H1 (cell line): ENCODE measurements at regions not wholly inside any gene's neighbourhood (a gene's known extent, or its start where the extent isn't known, plus 50 kb on each side); places are given as distances from the start of the nearest gene placed in this dataset.

Experiments
- CTCF ChIA-PET: fragments of 300-600 bp; sonication (Branson Sonifier 250); formaldehyde crosslinking; loops from one replicate; lab custom pipeline; 2021; ENCODE audit not compliant: partially characterized antibody; lab: Charles Lee
- POLR2A ChIA-PET: fragments of 300-600 bp; sonication (Branson Sonifier 250); formaldehyde crosslinking; loops from one replicate; lab custom pipeline; 2021; ENCODE audit warnings: inconsistent platforms; ENCODE audit not compliant: partially characterized antibody; lab: Charles Lee
- DNase-seq, 2 experiments: peaks; one replicate each; pipeline versions ENCODE4 v3.0.0 to v3.0.0-alpha.2; 2010 to 2022; ENCODE audit warnings: low spot score in 2 of 2, low read depth in 1 of 2, mixed read lengths in 1 of 2
- FAIRE-seq: peaks from 2 replicates; lab custom pipeline; 2011; peaks lifted over from hg19 to GRCh38; lab: Jason Lieb, UNC
- H2AFZ ChIP-seq: 2 replicates; pipeline ENCODE4 v1.8.1; 2012; ENCODE audit warnings: low read length, inconsistent platforms
- H2AK5ac ChIP-seq: 2 replicates; pipeline ENCODE4 v1.6.1; 2013; ENCODE audit warnings: low read depth, low read length
- H2BK120ac ChIP-seq: replicated peaks from 2 replicates; pipeline ENCODE3; 2013; ENCODE audit warnings: low read depth, low read length, inconsistent platforms
- H2BK12ac ChIP-seq: 2 replicates; pipeline ENCODE4 v1.6.1; 2013; ENCODE audit warnings: low read depth, low read length
- H2BK15ac ChIP-seq: 2 replicates; pipeline ENCODE4 v1.6.1; 2013; ENCODE audit warnings: low read length
- H2BK20ac ChIP-seq: 2 replicates; pipeline ENCODE4 v1.6.1; 2013; ENCODE audit warnings: low read length
- H2BK5ac ChIP-seq: 2 replicates; pipeline ENCODE4 v1.6.1; 2013; ENCODE audit warnings: low read depth, low read length
- H3K14ac ChIP-seq: 2 replicates; pipeline ENCODE4 v1.6.1; 2013; ENCODE audit warnings: inconsistent platforms; ENCODE audit not compliant: insufficient read length
- H3K18ac ChIP-seq: 2 replicates; pipeline ENCODE4 v1.6.1; 2013; ENCODE audit warnings: low read length; ENCODE audit errors: extremely low read depth
- H3K23ac ChIP-seq: 2 replicates; pipeline ENCODE4 v1.6.1; 2013; ENCODE audit warnings: inconsistent platforms; ENCODE audit not compliant: insufficient read length
- H3K23me2 ChIP-seq: 2 replicates; pipeline ENCODE4 v1.6.1; 2013; ENCODE audit warnings: low read depth, low read length
- H3K27ac ChIP-seq: 2 replicates; pipeline ENCODE4 v1.6.1; 2011; ENCODE audit warnings: low read depth, low read length, inconsistent platforms
- H3K27me3 ChIP-seq, 4 experiments: replicated peaks in 1 of 4; 1 replicate in 1 of 4; 2 replicates in 3 of 4; pipeline versions ENCODE4 v1.6.1 to v1.8.1; 2011 to 2013; ENCODE audit warnings: low read length in 3 of 4, mild to moderate bottlenecking in 3 of 4, inconsistent platforms in 2 of 4, mixed read lengths in 2 of 4, moderate library complexity in 1 of 4; ENCODE audit not compliant: control insufficient read depth in 3 of 4, insufficient read depth in 3 of 4; ENCODE audit errors: extremely low read depth in 1 of 4
- H3K36me3 ChIP-seq, 4 experiments: 2 replicates each; pipeline versions ENCODE4 v1.6.1 to v1.8.1; 2011 to 2013; ENCODE audit warnings: mild to moderate bottlenecking in 4 of 4, low read length in 3 of 4, moderate library complexity in 2 of 4, control low read depth in 1 of 4, inconsistent platforms in 1 of 4; ENCODE audit not compliant: insufficient read depth in 4 of 4, control insufficient read depth in 2 of 4
- H3K4ac ChIP-seq: replicated peaks from 2 replicates; pipeline ENCODE3; 2013; ENCODE audit warnings: low read length, low read depth, mixed read lengths, inconsistent platforms; ENCODE audit not compliant: insufficient read length
- H3K4me1 ChIP-seq, 4 experiments: replicated peaks in 1 of 4; 1 replicate in 1 of 4; 2 replicates in 3 of 4; pipeline versions ENCODE4 v1.6.1 to v1.8.1; 2011 to 2013; ENCODE audit warnings: low read length in 3 of 4, inconsistent platforms in 2 of 4, mixed read lengths in 1 of 4; ENCODE audit not compliant: insufficient read depth in 4 of 4, control insufficient read depth in 3 of 4
- H3K4me2 ChIP-seq, 2 experiments: 2 replicates each; pipeline versions ENCODE4 v1.6.1 to v1.8.1; 2011 to 2013; ENCODE audit warnings: low read depth in 2 of 2, low read length in 2 of 2, control low read depth in 1 of 2, inconsistent platforms in 1 of 2, mild to moderate bottlenecking in 1 of 2; ENCODE audit not compliant: insufficient read depth in 1 of 2
- H3K4me3 ChIP-seq, 4 experiments: fragments of 200-600, 300-600 bp in 1 of 4; sonication (generic), shearing (Covaris generic), sonication (Bioruptor Twin) in 1 of 4; 2 replicates each; pipeline versions ENCODE4 v1.5.1 to v1.8.1; 2011 to 2016; ENCODE audit warnings: low read length in 4 of 4, low read depth in 3 of 4, control low read depth in 2 of 4, inconsistent platforms in 2 of 4, mild to moderate bottlenecking in 2 of 4, mixed read lengths in 1 of 4, moderate library complexity in 1 of 4; ENCODE audit not compliant: insufficient read depth in 2 of 4; ENCODE audit errors: extremely low read depth in 1 of 4
- H3K56ac ChIP-seq: replicated peaks from 2 replicates; pipeline ENCODE3; 2013; ENCODE audit warnings: low read depth, mild to moderate bottlenecking, mixed read lengths, low read length, inconsistent platforms; ENCODE audit not compliant: insufficient read length
- H3K79me1 ChIP-seq: 2 replicates; pipeline ENCODE4 v1.6.1; 2013; ENCODE audit warnings: low read depth, low read length, control low read depth
- H3K79me2 ChIP-seq, 2 experiments: 2 replicates each; pipeline versions ENCODE4 v1.6.1 to v1.8.1; 2012 to 2013; ENCODE audit warnings: low read length in 2 of 2, mild to moderate bottlenecking in 2 of 2, inconsistent platforms in 1 of 2; ENCODE audit not compliant: insufficient read depth in 2 of 2, control insufficient read depth in 1 of 2
- H3K9ac ChIP-seq, 4 experiments: replicated peaks in 1 of 4; 1 replicate in 1 of 4; 2 replicates in 3 of 4; pipeline versions ENCODE4 v1.6.1 to v1.8.1; 2011 to 2013; ENCODE audit warnings: low read depth in 3 of 4, low read length in 3 of 4, control low read depth in 2 of 4, mild to moderate bottlenecking in 2 of 4, moderate library complexity in 2 of 4, inconsistent platforms in 1 of 4; ENCODE audit errors: extremely low read depth in 1 of 4
- H3K9me3 ChIP-seq, 2 experiments: 2 replicates each; pipeline versions ENCODE4 v1.6.1 to v1.8.1; 2012 to 2013; ENCODE audit warnings: mild to moderate bottlenecking in 2 of 2, moderate library complexity in 2 of 2, control low read depth in 1 of 2, inconsistent platforms in 1 of 2, low read depth in 1 of 2, low read length in 1 of 2, mixed read lengths in 1 of 2; ENCODE audit not compliant: insufficient read depth in 2 of 2
- H4K20me1 ChIP-seq, 2 experiments: replicated peaks in 1 of 2; 2 replicates each; pipeline versions ENCODE3 to v1.8.1; 2011 to 2013; ENCODE audit warnings: inconsistent platforms in 2 of 2, low read length in 2 of 2, mild to moderate bottlenecking in 1 of 2; ENCODE audit not compliant: insufficient read depth in 2 of 2, control insufficient read depth in 1 of 2
- H4K5ac ChIP-seq: 2 replicates; pipeline ENCODE4 v1.6.1; 2013; ENCODE audit warnings: low read length, low read depth, mixed read lengths, inconsistent platforms; ENCODE audit not compliant: insufficient read length
- H4K8ac ChIP-seq: 2 replicates; pipeline ENCODE4 v1.8.0; 2013; ENCODE audit warnings: mild to moderate bottlenecking, moderate library complexity, low read length, inconsistent platforms; ENCODE audit not compliant: insufficient read depth; ENCODE audit errors: extremely low read depth
- H4K91ac ChIP-seq: replicated peaks from 2 replicates; pipeline ENCODE3; 2013; ENCODE audit warnings: low read length, mixed read lengths, inconsistent platforms; ENCODE audit not compliant: insufficient read length
- CBX5 ChIP-seq: fragments of 300-800, 300-1000 bp; sonication (generic); IDR thresholded peaks from 2 replicates; pipeline ENCODE4 v1.7.1; 2016; ENCODE audit warnings: antibody characterized with exemption, low read length, low read depth
- POLR2A ChIP-seq, 2 experiments: IDR thresholded peaks; 1 replicate in 1 of 2; 2 replicates in 1 of 2; pipeline ENCODE4 v1.6.1; 2011; ENCODE audit warnings: low read depth in 2 of 2, low read length in 2 of 2, mild to moderate bottlenecking in 2 of 2; ENCODE audit errors: control extremely low read depth in 1 of 2
- SRF ChIP-seq: IDR thresholded peaks from 2 replicates; pipeline ENCODE4 v1.6.1; 2011; ENCODE audit warnings: mild to moderate bottlenecking, low read depth, low read length, moderate library complexity
- WGBS, 2 experiments: shearing (Covaris generic) in 1 of 2; methylation state at CpG; one replicate each; pipeline versions ENCODE4 v1.1.6 to v1.1.7; 2013 to 2015; ENCODE audit warnings: low lambda C conversion rate in 2 of 2, mixed read lengths in 2 of 2, inconsistent platforms in 1 of 2, low coverage in 1 of 2, missing lambda C conversion rate in 1 of 2; ENCODE audit not compliant: insufficient replicate concordance in 2 of 2, insufficient coverage in 1 of 2, insufficient read length in 1 of 2; ENCODE audit errors: extremely low coverage in 1 of 2, missing lambda C conversion rate in 1 of 2; 5-methylcytosine and 5-hydroxymethylcytosine counted together

GRCh38 chr10:89102735-89103134, 104.4 kb downstream of the CH25H start:
- no peak overlapping the region for H4K91ac ChIP-seq
- H3K14ac ChIP-seq: no peak overlapping the region
- 87% methylated on average over 3 of the region's 3 CpGs; no CpG with 5 or more reads in 1 of the 2 experiments for WGBS, 2 experiments
- no peak overlapping the region for H3K4me2 ChIP-seq
- H2BK12ac ChIP-seq: no peak overlapping the region
- TF ChIP-seq CBX5 (no peak), SRF (no peak), POLR2A (IDR thresholded peaks at IDR 0.05; ENCODE audit: control extremely low read depth in 1 of 2, low read depth in 2 of 2, low read length in 2 of 2) (no peak)
- no peaks in the 10 kb centered on the region for H3K79me2 ChIP-seq
- no peak overlapping the region for H3K27ac ChIP-seq
- H3K18ac ChIP-seq: no peak overlapping the region
- H3K36me3 ChIP-seq: no peaks in the 10 kb centered on the region; a peak in 1 of 8 replicates
- H3K9ac ChIP-seq: no peak overlapping the region
- DNase-seq: no peak
- no peaks in the 10 kb centered on the region for H3K23me2 ChIP-seq
- no peaks in the 10 kb centered on the region for H3K27me3 ChIP-seq
- H4K5ac ChIP-seq: no peak overlapping the region
- no peak overlapping the region for H2AFZ ChIP-seq
- H2BK5ac ChIP-seq: no peak overlapping the region
- no peak for FAIRE-seq
- no peaks in the 10 kb centered on the region for H3K79me1 ChIP-seq
- no peak overlapping the region for H2BK120ac ChIP-seq
- H2BK15ac ChIP-seq: no peak overlapping the region
- no peak overlapping the region for H2BK20ac ChIP-seq
- no peaks in the 10 kb centered on the region for H3K9me3 ChIP-seq
- CTCF ChIA-PET: interaction anchor here (0.7 to 1.2 kb wide), 3 partner anchors 9 to 169 kb away, joined by 3 read pairs; no protein-coding TSS in a partner anchor
- H3K4me1 ChIP-seq: no peaks in the 10 kb centered on the region
- H3K56ac ChIP-seq: no peak overlapping the region
- POLR2A ChIA-PET: no interaction called here
- H4K20me1 ChIP-seq: no peaks in the 10 kb centered on the region
- no peak overlapping the region for H3K4ac ChIP-seq
- no peak overlapping the region for H2AK5ac ChIP-seq
- no peak overlapping the region for H3K4me3 ChIP-seq
- H3K23ac ChIP-seq: no peak overlapping the region
- no peak overlapping the region for H4K8ac ChIP-seq
